Breast epithelium (tissue), 3 donors: ENCODE measurements at regions not wholly inside any gene's neighbourhood (a gene's known extent, or its start where the extent isn't known, plus 50 kb on each side); places are given as distances from the start of the nearest gene placed in this dataset.

Experiments used
- POLR2A ChIP-seq: fragments of 450-650 bp; IDR thresholded peaks from one replicate; pipeline ENCODE4 v1.6.1; 2016; ENCODE audit warnings: antibody characterized with exemption, mild to moderate bottlenecking, moderate library complexity
- POLR2AphosphoS5 ChIP-seq, 3 donors: sonication (generic); formaldehyde crosslinking; IDR thresholded peaks; one replicate each; pipeline ENCODE4 v1.6.1; 2017; ENCODE audit warnings: antibody characterized with exemption in 3 of 3
- TF ChIP-seq, protein P1 (sequence below), 3 donors: fragments of 450-650 bp; IDR thresholded peaks; one replicate each; pipeline ENCODE4 v1.5.1; 2016 to 2017; ENCODE audit warnings: antibody characterized with exemption in 3 of 3, mild to moderate bottlenecking in 3 of 3, moderate library complexity in 3 of 3

DNA sequence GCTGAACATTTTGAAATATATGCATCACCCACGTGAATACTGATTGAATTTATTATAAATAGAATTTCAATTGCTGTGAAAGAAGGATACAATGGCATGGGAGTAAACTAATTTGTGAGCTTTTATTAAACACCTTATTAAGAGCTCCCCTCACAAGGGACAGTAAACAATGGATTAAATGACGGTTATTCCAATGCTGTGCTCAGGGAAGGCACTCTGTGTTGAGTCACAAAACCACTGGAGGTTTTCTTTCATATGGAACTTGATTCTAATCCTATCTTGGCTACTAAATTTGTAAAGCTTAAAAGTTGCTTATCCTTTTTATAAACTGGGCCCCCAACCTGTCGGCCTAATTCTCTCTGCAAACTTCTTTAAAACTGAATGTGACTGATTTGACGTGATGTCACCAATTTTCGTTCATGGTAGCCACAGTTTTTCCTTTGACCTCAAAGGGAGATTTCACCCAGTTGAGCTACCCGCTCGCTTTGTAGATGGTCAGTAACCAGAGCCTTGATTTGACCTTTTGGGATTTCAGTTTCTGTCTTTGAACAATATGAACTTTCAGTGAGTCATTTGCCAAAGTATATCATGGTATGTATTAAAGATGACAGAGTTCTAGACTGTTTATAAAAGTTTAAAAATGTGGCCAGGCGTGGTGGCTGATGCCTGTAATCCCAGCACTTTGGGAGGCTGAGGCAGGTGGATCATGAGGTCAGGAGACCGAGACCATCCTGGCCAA is 61.3 kb upstream of the PIK3R1 start:
- TF ChIP-seq, protein P1, sequence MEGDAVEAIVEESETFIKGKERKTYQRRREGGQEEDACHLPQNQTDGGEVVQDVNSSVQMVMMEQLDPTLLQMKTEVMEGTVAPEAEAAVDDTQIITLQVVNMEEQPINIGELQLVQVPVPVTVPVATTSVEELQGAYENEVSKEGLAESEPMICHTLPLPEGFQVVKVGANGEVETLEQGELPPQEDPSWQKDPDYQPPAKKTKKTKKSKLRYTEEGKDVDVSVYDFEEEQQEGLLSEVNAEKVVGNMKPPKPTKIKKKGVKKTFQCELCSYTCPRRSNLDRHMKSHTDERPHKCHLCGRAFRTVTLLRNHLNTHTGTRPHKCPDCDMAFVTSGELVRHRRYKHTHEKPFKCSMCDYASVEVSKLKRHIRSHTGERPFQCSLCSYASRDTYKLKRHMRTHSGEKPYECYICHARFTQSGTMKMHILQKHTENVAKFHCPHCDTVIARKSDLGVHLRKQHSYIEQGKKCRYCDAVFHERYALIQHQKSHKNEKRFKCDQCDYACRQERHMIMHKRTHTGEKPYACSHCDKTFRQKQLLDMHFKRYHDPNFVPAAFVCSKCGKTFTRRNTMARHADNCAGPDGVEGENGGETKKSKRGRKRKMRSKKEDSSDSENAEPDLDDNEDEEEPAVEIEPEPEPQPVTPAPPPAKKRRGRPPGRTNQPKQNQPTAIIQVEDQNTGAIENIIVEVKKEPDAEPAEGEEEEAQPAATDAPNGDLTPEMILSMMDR (IDR thresholded peaks at IDR 0.05), result no peak
- TF ChIP-seq POLR2AphosphoS5 (IDR thresholded peaks at IDR 0.05) (no peak), POLR2A (no peak)
